ENCODE measurements at regions not wholly inside any gene's neighbourhood (a gene's known extent, or its start where the extent isn't known, plus 50 kb on each side); places are given as distances from the start of the nearest gene placed in this dataset.

- H3K36me3 ChIP-seq, result no peaks in the 10 kb centered on the region
- no peaks in the 10 kb centered on the region for H3K4me1 ChIP-seq
- no peaks in the 10 kb centered on the region for H3K9me3 ChIP-seq
- no peak for DNase-seq
- no peak overlapping the region for H3K27ac ChIP-seq
- intact Hi-C loops (cut with DNase I; ENCODE audit: low total_unique reads), result no loop called here
- no peaks in the 10 kb centered on the region for H3K27me3 ChIP-seq
- TF ChIP-seq CTCF (IDR thresholded peaks at IDR 0.05) (no peak), POLR2A (IDR thresholded peaks at IDR 0.05) (no peak)
- no peak overlapping the region for H3K4me3 ChIP-seq
Measured at GRCh38 chr19:29375429-29376119, 150.2 kb upstream of the VSTM2B start.

- no peak for DNase-seq
- no peaks in the 10 kb centered on the region for H3K36me3 ChIP-seq
- no peak overlapping the region for H3K4me3 ChIP-seq
- no peaks in the 10 kb centered on the region for H3K27me3 ChIP-seq
- intact Hi-C loops (cut with DNase I; ENCODE audit: low total_unique reads), result no loop called here
- TF ChIP-seq POLR2A (IDR thresholded peaks at IDR 0.05), result no peak
- TF ChIP-seq CTCF (IDR thresholded peaks at IDR 0.05), result no peak
- no peaks in the 10 kb centered on the region for H3K9me3 ChIP-seq
- no peaks in the 10 kb centered on the region for H3K4me1 ChIP-seq
- H3K27ac ChIP-seq, result no peak overlapping the region
Measured at GRCh38 chr19:29376855-29377354, 148.9 kb upstream of the VSTM2B start.

- no peak for DNase-seq
- Histone ChIP-seq H3K27ac (no peak overlapping the region), H3K4me1 (no peaks in the 10 kb centered on the region), H3K4me3 (no peak overlapping the region), H3K9me3 (no peaks in the 10 kb centered on the region), H3K27me3 (no peaks in the 10 kb centered on the region), H3K36me3 (no peaks in the 10 kb centered on the region)
- intact Hi-C loops (cut with DNase I; ENCODE audit: low total_unique reads), result no loop called here
- TF ChIP-seq CTCF (IDR thresholded peaks at IDR 0.05) (no peak), POLR2A (IDR thresholded peaks at IDR 0.05) (no peak)
Measured at GRCh38 chr19:29378126-29378525, 147.7 kb upstream of the VSTM2B start.

- Histone ChIP-seq H3K36me3 (no peaks in the 10 kb centered on the region), H3K27ac (no peak overlapping the region), H3K4me3 (no peak overlapping the region), H3K4me1 (no peaks in the 10 kb centered on the region), H3K9me3 (no peaks in the 10 kb centered on the region), H3K27me3 (no peaks in the 10 kb centered on the region)
- intact Hi-C loops (cut with DNase I; ENCODE audit: low total_unique reads), result no loop called here
- no peak for DNase-seq
- TF ChIP-seq CTCF (IDR thresholded peaks at IDR 0.05), result no peak
- TF ChIP-seq POLR2A (IDR thresholded peaks at IDR 0.05), result no peak
Measured at GRCh38 chr19:29378543-29379080, 147.2 kb upstream of the VSTM2B start.

- DNase-seq, result no peak
- no peak overlapping the region for H3K27ac ChIP-seq
- intact Hi-C loops (cut with DNase I; ENCODE audit: low total_unique reads), result no loop called here
- no peaks in the 10 kb centered on the region for H3K9me3 ChIP-seq
- TF ChIP-seq CTCF (IDR thresholded peaks at IDR 0.05) (no peak), POLR2A (IDR thresholded peaks at IDR 0.05) (no peak)
- no peaks in the 10 kb centered on the region for H3K4me1 ChIP-seq
- H3K27me3 ChIP-seq, result no peaks in the 10 kb centered on the region
- H3K36me3 ChIP-seq, result no peaks in the 10 kb centered on the region
- H3K4me3 ChIP-seq, result no peak overlapping the region
Measured at GRCh38 chr19:29379257-29380021, 146.4 kb upstream of the VSTM2B start.
